ENCODE measurements at regions not wholly inside any gene's neighbourhood (a gene's known extent, or its start where the extent isn't known, plus 50 kb on each side); places are given as distances from the start of the nearest gene placed in this dataset.

GRCh38 chr9:16333691-16334090, 536.8 kb downstream of the BNC2 start:
- no peak for DNase-seq (ENCODE audit: low read depth, low spot score)
- no peak overlapping the region for H3K4me3 ChIP-seq (ENCODE audit: low read depth, low read length)
- POLR2A ChIA-PET: interaction anchor here (1.2 kb wide), 1 partner anchor 10 kb away, joined by 3 read pairs; no protein-coding TSS in a partner anchor
- CTCF ChIA-PET: no interaction called here
- TF ChIP-seq, protein P1, sequence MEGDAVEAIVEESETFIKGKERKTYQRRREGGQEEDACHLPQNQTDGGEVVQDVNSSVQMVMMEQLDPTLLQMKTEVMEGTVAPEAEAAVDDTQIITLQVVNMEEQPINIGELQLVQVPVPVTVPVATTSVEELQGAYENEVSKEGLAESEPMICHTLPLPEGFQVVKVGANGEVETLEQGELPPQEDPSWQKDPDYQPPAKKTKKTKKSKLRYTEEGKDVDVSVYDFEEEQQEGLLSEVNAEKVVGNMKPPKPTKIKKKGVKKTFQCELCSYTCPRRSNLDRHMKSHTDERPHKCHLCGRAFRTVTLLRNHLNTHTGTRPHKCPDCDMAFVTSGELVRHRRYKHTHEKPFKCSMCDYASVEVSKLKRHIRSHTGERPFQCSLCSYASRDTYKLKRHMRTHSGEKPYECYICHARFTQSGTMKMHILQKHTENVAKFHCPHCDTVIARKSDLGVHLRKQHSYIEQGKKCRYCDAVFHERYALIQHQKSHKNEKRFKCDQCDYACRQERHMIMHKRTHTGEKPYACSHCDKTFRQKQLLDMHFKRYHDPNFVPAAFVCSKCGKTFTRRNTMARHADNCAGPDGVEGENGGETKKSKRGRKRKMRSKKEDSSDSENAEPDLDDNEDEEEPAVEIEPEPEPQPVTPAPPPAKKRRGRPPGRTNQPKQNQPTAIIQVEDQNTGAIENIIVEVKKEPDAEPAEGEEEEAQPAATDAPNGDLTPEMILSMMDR (IDR thresholded peaks at IDR 0.05; ENCODE audit: insufficient read depth, low read length, missing control alignments): no peak

- peak; percentile 99 for DNase-seq (ENCODE audit: low read depth, low spot score)
- ChIA-PET POLR2A (interaction anchor here (1.1 kb wide), 1 partner anchor 23 kb away, joined by 3 read pairs; no protein-coding TSS in a partner anchor), CTCF (interaction anchor here (1.3 kb wide), 1 partner anchor 143 kb away, joined by 3 read pairs; no protein-coding TSS in a partner anchor)
These were observed 534.5 kb downstream of the BNC2 start for GRCh38 chr9:16335788-16336580.

DNA sequence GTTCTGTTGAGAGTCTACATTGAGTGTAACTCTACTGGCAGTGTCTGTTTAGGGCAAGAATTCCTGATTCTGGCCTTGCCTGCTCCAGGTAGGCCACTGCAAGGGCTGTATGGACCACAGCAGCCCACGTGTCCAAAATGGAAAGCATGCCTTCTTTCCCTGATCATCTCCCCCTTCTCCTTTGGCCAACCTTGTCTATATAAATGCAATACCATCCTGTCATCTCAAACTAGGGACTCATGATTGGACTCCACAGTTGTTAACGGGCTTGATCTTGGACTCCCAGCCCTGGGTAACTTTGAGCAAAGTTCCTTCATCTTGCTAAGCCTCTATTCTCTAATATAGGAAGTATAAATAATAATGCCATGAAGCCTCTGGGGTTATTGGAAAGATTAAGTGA, 533.6 kb downstream of the BNC2 start:
- CTCF ChIA-PET: no interaction called here
- no peak for DNase-seq (ENCODE audit: low read depth, low spot score)
- H3K4me3 ChIP-seq (ENCODE audit: low read depth, low read length): no peak overlapping the region
- TF ChIP-seq, protein P1 (IDR thresholded peaks at IDR 0.05; ENCODE audit: insufficient read depth, low read length, missing control alignments): no peak
- POLR2A ChIA-PET: no interaction called here

More at GRCh38 chr9:16335788-16336580, 534.5 kb downstream of the BNC2 start:
- no peak overlapping the region for H3K4me3 ChIP-seq (ENCODE audit: low read depth, low read length)
- TF ChIP-seq, protein P1 (IDR thresholded peaks at IDR 0.05; ENCODE audit: insufficient read depth, low read length, missing control alignments): no peak

DNA sequence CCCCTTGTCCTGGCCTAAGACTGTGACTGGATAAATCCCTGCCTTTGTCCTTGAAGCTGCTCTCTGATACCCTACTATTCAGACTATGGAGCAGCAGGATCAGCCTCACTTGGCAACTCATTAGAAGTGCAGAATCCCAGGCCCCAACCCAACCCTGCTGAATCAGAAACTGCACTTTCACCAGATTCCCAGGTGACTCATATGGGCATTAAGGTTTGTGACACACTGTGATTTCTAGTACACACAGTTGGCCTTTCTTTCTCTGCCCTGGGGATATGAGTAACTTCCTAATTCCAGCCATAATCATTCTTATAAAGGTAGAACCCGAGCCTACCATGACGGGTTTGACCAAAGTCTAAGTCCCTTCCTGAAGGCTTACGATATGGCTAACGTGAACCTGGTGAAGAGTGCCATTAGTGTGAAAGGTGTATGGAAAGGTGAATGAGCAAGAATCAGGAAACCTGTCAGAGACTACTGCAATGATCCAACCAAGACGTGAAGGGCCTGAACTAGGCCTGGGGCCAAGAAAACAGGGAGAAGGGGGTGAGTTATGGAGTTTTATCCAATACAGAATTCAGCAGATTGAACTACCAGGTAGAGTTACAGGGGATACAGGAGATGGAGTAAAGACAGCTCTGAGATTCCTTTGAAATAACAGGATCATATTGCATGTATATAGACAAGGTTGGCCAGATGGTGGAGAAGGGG, 533.0 kb downstream of the BNC2 start:
- TF ChIP-seq, protein P1 (IDR thresholded peaks at IDR 0.05; ENCODE audit: insufficient read depth, low read length, missing control alignments): no peak
- ChIA-PET CTCF (no interaction called here), POLR2A (no interaction called here)
- no peak overlapping the region for H3K4me3 ChIP-seq (ENCODE audit: low read depth, low read length)
- peak; percentile 80 for DNase-seq (ENCODE audit: low read depth, low spot score)

- no peak for DNase-seq (ENCODE audit: low read depth, low spot score)
- TF ChIP-seq, protein P1 (IDR thresholded peaks at IDR 0.05; ENCODE audit: insufficient read depth, low read length, missing control alignments): no peak
- CTCF ChIA-PET: interaction anchor here (1.2 to 1.6 kb wide), 2 partner anchors 23 to 26 kb away, joined by 3 read pairs; no protein-coding TSS in a partner anchor
- POLR2A ChIA-PET: interaction anchor here (0.7 kb wide), 1 partner anchor 404 kb away, joined by 4 read pairs; no protein-coding TSS in a partner anchor
- H3K4me3 ChIP-seq (ENCODE audit: low read depth, low read length): no peak overlapping the region
These were observed 529.3 kb downstream of the BNC2 start for GRCh38 chr9:16341177-16341576.

All from AG04449 (cell line).